Esophagus squamous epithelium (tissue), 4 donors: ENCODE measurements at regions not wholly inside any gene's neighbourhood (a gene's known extent, or its start where the extent isn't known, plus 50 kb on each side); places are given as distances from the start of the nearest gene placed in this dataset.

Experiments used
- CTCF ChIP-seq, 6 experiments: fragments of 450-650 bp in 4 of 6; fragments of 200-600 bp in 2 of 6; sonication (generic) in 2 of 6; IDR thresholded peaks; one replicate each; pipeline ENCODE4 v1.5.1; 2016 to 2019; ENCODE audit warnings: antibody characterized with exemption in 6 of 6, mild to moderate bottlenecking in 4 of 6, moderate library complexity in 4 of 6
- POLR2A ChIP-seq, 4 donors: fragments of 450-650 bp; IDR thresholded peaks; one replicate each; pipeline ENCODE4 v1.6.1; 2017; ENCODE audit warnings: antibody characterized with exemption in 4 of 4, mild to moderate bottlenecking in 4 of 4, moderate library complexity in 3 of 4

DNA sequence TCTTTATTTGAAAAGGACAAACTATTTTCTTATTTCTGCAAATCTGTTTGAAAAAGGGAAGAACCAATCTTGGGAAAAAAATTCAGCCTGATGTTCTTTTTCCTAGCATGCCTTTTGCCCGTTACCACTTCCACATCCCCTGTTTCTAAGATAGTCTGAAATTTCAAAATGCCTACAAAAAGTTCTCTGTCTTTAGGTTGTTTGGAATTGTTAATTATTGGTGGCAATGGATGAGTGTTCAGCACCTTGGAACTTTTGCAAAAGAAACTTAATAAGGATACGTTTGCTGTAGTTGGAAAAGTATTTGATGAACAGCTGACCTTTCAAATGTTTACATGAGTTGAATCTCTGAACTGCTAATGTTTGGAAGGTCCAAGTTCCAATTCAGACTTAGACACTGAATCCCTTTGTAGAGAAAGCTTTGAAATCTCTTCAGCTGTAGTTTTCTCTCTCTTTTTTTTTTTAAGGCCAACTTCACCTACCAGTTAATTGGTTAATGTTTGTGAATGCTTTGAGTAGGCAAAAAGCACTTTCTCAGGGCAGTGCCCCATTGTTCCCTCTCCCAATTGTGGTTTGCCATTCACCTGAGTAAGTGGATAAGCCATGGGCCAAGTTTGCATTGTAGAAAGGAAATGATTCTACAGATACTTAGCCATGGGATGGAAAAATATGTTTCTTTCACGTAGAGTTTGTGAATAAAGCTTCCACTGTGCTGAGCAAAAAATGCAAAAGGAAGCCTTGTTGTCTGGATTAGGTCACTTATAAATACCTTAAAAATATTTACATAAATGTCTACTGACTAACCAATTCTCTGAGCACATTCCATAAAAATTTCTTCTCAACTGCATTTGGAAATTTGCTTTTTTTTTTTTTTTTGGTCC, 156.4 kb upstream of the ELL2 start:
- no peak for TF ChIP-seq CTCF (IDR thresholded peaks at IDR 0.05)
- no peak for TF ChIP-seq POLR2A (IDR thresholded peaks at IDR 0.05)
